ENCODE measurements at regions not wholly inside any gene's neighbourhood (a gene's known extent, or its start where the extent isn't known, plus 50 kb on each side); places are given as distances from the start of the nearest gene placed in this dataset.

GRCh38 chr18:40708726-40709125 is 1246.3 kb upstream of the PIK3C3 start:
- H3F3A ChIP-seq (ENCODE audit: low read length, unreplicated experiment), result no peaks in the 10 kb centered on the region
- no peak overlapping the region for H3K9ac ChIP-seq (ENCODE audit: low read length)
- no peaks in the 10 kb centered on the region for H3K36me3 ChIP-seq (ENCODE audit: low read depth, low read length)
- no peaks in the 10 kb centered on the region for H3K4me1 ChIP-seq (ENCODE audit: insufficient read depth, low read length)
- DNase-seq, result no peak
- H4K20me1 ChIP-seq (ENCODE audit: low read length), result no peaks in the 10 kb centered on the region
- no peak overlapping the region for H3K27ac ChIP-seq (ENCODE audit: low read length)
- no peaks in the 10 kb centered on the region for H3K79me2 ChIP-seq (ENCODE audit: low read length)
- no peaks in the 10 kb centered on the region for H3K27me3 ChIP-seq (ENCODE audit: low read length)
- no peaks in the 10 kb centered on the region for H3K9me2 ChIP-seq (replicated peaks; ENCODE audit: low read length)
- ChIA-PET POLR2A (ENCODE audit: unreplicated experiment) (no interaction called here), CTCF (no interaction called here)
- H3K4me2 ChIP-seq (ENCODE audit: low read length), result no peak overlapping the region
- no TSS peak for BruUV-seq (replicated peaks)
- no peak for ATAC-seq
- H3K9me3 ChIP-seq (ENCODE audit: low read length), result no peaks in the 10 kb centered on the region
- H2AFZ ChIP-seq (ENCODE audit: low read length), result no peak overlapping the region
- no peak for TF ChIP-seq EZH2 (IDR thresholded peaks at IDR 0.05; ENCODE audit: low read length, unreplicated experiment)
- no peak for TF ChIP-seq EZH2phosphoT487 (IDR thresholded peaks at IDR 0.05; ENCODE audit: borderline replicate concordance, low read length)
- no peak for TF ChIP-seq CTCF (conservative IDR thresholded peaks at IDR 0.05; ENCODE audit: low read depth, low read length)
- intact Hi-C loops (cut with micrococcal nuclease), result no loop called here
- H3K4me3 ChIP-seq (ENCODE audit: low read length), result no peak overlapping the region

- DNase-seq, result no peak
- Histone ChIP-seq H2AFZ (ENCODE audit: low read length) (no peak overlapping the region), H3K9me2 (replicated peaks; ENCODE audit: low read length) (no peaks in the 10 kb centered on the region), H4K20me1 (ENCODE audit: low read length) (no peaks in the 10 kb centered on the region), H3K27me3 (ENCODE audit: low read length) (no peaks in the 10 kb centered on the region), H3F3A (ENCODE audit: low read length, unreplicated experiment) (no peaks in the 10 kb centered on the region), H3K27ac (ENCODE audit: low read length) (no peak overlapping the region), H3K4me1 (ENCODE audit: insufficient read depth, low read length) (no peaks in the 10 kb centered on the region), H3K4me2 (ENCODE audit: low read length) (no peak overlapping the region), H3K9ac (ENCODE audit: low read length) (no peak overlapping the region), H3K4me3 (ENCODE audit: low read length) (no peak overlapping the region), H3K36me3 (ENCODE audit: low read depth, low read length) (no peaks in the 10 kb centered on the region), H3K9me3 (ENCODE audit: low read length) (no peaks in the 10 kb centered on the region), H3K79me2 (ENCODE audit: low read length) (no peaks in the 10 kb centered on the region)
- POLR2A ChIA-PET (ENCODE audit: unreplicated experiment), result no interaction called here
- no peak for ATAC-seq
- intact Hi-C loops (cut with micrococcal nuclease), result no loop called here
- BruUV-seq (replicated peaks), result no TSS peak
- TF ChIP-seq EZH2phosphoT487 (IDR thresholded peaks at IDR 0.05; ENCODE audit: borderline replicate concordance, low read length) (no peak), EZH2 (IDR thresholded peaks at IDR 0.05; ENCODE audit: low read length, unreplicated experiment) (no peak), CTCF (conservative IDR thresholded peaks at IDR 0.05; ENCODE audit: low read depth, low read length) (no peak)
- CTCF ChIA-PET, result no interaction called here
These were observed 1247.2 kb upstream of the PIK3C3 start for GRCh38 chr18:40707797-40708196.

GRCh38 chr18:40698129-40698528 is 1256.9 kb upstream of the PIK3C3 start:
- DNase-seq (no peak), ATAC-seq (no peak)
- BruUV-seq (replicated peaks), result no TSS peak
- Histone ChIP-seq H3K4me3 (ENCODE audit: low read length) (no peak overlapping the region), H2AFZ (ENCODE audit: low read length) (no peak overlapping the region), H3K27ac (ENCODE audit: low read length) (no peak overlapping the region), H4K20me1 (ENCODE audit: low read length) (no peaks in the 10 kb centered on the region), H3K36me3 (ENCODE audit: low read depth, low read length) (no peaks in the 10 kb centered on the region), H3K9me2 (replicated peaks; ENCODE audit: low read length) (no peaks in the 10 kb centered on the region), H3K9ac (ENCODE audit: low read length) (no peak overlapping the region), H3K4me2 (ENCODE audit: low read length) (no peak overlapping the region), H3K9me3 (ENCODE audit: low read length) (no peaks in the 10 kb centered on the region), H3F3A (ENCODE audit: low read length, unreplicated experiment) (no peaks in the 10 kb centered on the region), H3K79me2 (ENCODE audit: low read length) (no peaks in the 10 kb centered on the region), H3K27me3 (ENCODE audit: low read length) (no peaks in the 10 kb centered on the region), H3K4me1 (ENCODE audit: insufficient read depth, low read length) (no peaks in the 10 kb centered on the region)
- ChIA-PET POLR2A (ENCODE audit: unreplicated experiment) (no interaction called here), CTCF (no interaction called here)
- intact Hi-C loops (cut with micrococcal nuclease), result no loop called here
- no peak for TF ChIP-seq EZH2phosphoT487 (IDR thresholded peaks at IDR 0.05; ENCODE audit: borderline replicate concordance, low read length)
- no peak for TF ChIP-seq CTCF (conservative IDR thresholded peaks at IDR 0.05; ENCODE audit: low read depth, low read length)
- no peak for TF ChIP-seq EZH2 (IDR thresholded peaks at IDR 0.05; ENCODE audit: low read length, unreplicated experiment)
